ACHN (cell line): ENCODE measurements at regions not wholly inside any gene's neighbourhood (a gene's known extent, or its start where the extent isn't known, plus 50 kb on each side); places are given as distances from the start of the nearest gene placed in this dataset.
A peak's percentile ranks its signal among the peaks of the same experiment; 100 is the strongest.

ENCODE experiments used
- DNase-seq: peaks from one replicate; pipeline ENCODE4 v3.0.0-alpha.2; 2015
- in situ Hi-C: cut with HindIII; loops from 2 replicates; pipeline ENCODE4 v1.10.0; 2017; ENCODE audit warnings: low sequenced_read_pairs, low pct_ligation_motif_present, low pct_unique_long_range_greater_than_20kb

- no peak for DNase-seq
- in situ Hi-C loops: no loop called here
These were observed 847.1 kb downstream of the FAM181B start for GRCh38 chr11:81886406-81887075.

- in situ Hi-C loops: no loop called here
- no peak for DNase-seq
These were observed 859.0 kb downstream of the FAM181B start for GRCh38 chr11:81874635-81875034.

- no peak for DNase-seq
- in situ Hi-C loops: no loop called here
These were observed 862.8 kb downstream of the FAM181B start for GRCh38 chr11:81870815-81871214.

GRCh38 chr11:81870066-81870412 is 863.6 kb downstream of the FAM181B start:
- in situ Hi-C loops: no loop called here

GRCh38 chr11:81869351-81870065 is 864.2 kb downstream of the FAM181B start:
- in situ Hi-C loops: no loop called here
- DNase-seq: no peak

More at GRCh38 chr11:81870066-81870412, 863.6 kb downstream of the FAM181B start:
- no peak for DNase-seq

- no peak for DNase-seq
- in situ Hi-C loops: no loop called here
These were observed 866.8 kb downstream of the FAM181B start for GRCh38 chr11:81866896-81867295.

GRCh38 chr11:81857386-81857785 is 876.3 kb downstream of the FAM181B start:
- in situ Hi-C loops: no loop called here
- DNase-seq: no peak

GRCh38 chr11:81853791-81854190 is 879.9 kb downstream of the FAM181B start:
- no peak for DNase-seq
- in situ Hi-C loops: no loop called here

- in situ Hi-C loops: no loop called here
- no peak for DNase-seq
These were observed 880.8 kb downstream of the FAM181B start for GRCh38 chr11:81852896-81853295.

- in situ Hi-C loops: no loop called here
- no peak for DNase-seq
These were observed 893.3 kb downstream of the FAM181B start for GRCh38 chr11:81840380-81840779.

- no peak for DNase-seq
- in situ Hi-C loops: no loop called here
These were observed 893.7 kb downstream of the FAM181B start for GRCh38 chr11:81839976-81840375.

GRCh38 chr11:81839016-81839415 is 894.6 kb downstream of the FAM181B start:
- in situ Hi-C loops: no loop called here

GRCh38 chr11:81829976-81830375 is 903.7 kb downstream of the FAM181B start:
- in situ Hi-C loops: no loop called here
- DNase-seq: no peak

More at GRCh38 chr11:81839016-81839415, 894.6 kb downstream of the FAM181B start:
- DNase-seq: no peak

GRCh38 chr11:81825346-81825745 is 908.3 kb downstream of the FAM181B start:
- DNase-seq: no peak
- in situ Hi-C loops: no loop called here

- in situ Hi-C loops: no loop called here
- DNase-seq: no peak
These were observed 914.2 kb downstream of the FAM181B start for GRCh38 chr11:81819462-81819861.

GRCh38 chr11:81804858-81805257 is 928.8 kb downstream of the FAM181B start:
- DNase-seq: no peak
- in situ Hi-C loops: no loop called here

GRCh38 chr11:81802591-81802990 is 931.1 kb downstream of the FAM181B start:
- in situ Hi-C loops: no loop called here
- no peak for DNase-seq

GRCh38 chr11:81792416-81792815 is 941.2 kb downstream of the FAM181B start:
- no peak for DNase-seq
- in situ Hi-C loops: no loop called here

- in situ Hi-C loops: no loop called here
- peak; percentile 8 for DNase-seq
These were observed 946.0 kb downstream of the FAM181B start for GRCh38 chr11:81787584-81788049.

- DNase-seq: no peak
- in situ Hi-C loops: no loop called here
These were observed 961.5 kb downstream of the FAM181B start for GRCh38 chr11:81772166-81772565.
